Fibroblast of mammary gland (primary cell): ENCODE measurements at regions not wholly inside any gene's neighbourhood (a gene's known extent, or its start where the extent isn't known, plus 50 kb on each side); places are given as distances from the start of the nearest gene placed in this dataset.

Experiments used
- DNase-seq: peaks from one replicate; pipeline ENCODE4 v3.0.0-alpha.2; 2010; ENCODE audit warnings: low read depth
- H3K4me3 ChIP-seq: 2 replicates; pipeline ENCODE4 v1.5.1; 2011; ENCODE audit warnings: low read depth, mild to moderate bottlenecking, low read length, moderate library complexity; ENCODE audit not compliant: control insufficient read depth
- TF ChIP-seq, protein P1 (sequence below): conservative IDR thresholded peaks from 2 replicates; pipeline ENCODE4 v1.5.1; 2011; ENCODE audit warnings: low read depth, low read length, inconsistent platforms; ENCODE audit not compliant: control insufficient read depth, insufficient read depth

DNA sequence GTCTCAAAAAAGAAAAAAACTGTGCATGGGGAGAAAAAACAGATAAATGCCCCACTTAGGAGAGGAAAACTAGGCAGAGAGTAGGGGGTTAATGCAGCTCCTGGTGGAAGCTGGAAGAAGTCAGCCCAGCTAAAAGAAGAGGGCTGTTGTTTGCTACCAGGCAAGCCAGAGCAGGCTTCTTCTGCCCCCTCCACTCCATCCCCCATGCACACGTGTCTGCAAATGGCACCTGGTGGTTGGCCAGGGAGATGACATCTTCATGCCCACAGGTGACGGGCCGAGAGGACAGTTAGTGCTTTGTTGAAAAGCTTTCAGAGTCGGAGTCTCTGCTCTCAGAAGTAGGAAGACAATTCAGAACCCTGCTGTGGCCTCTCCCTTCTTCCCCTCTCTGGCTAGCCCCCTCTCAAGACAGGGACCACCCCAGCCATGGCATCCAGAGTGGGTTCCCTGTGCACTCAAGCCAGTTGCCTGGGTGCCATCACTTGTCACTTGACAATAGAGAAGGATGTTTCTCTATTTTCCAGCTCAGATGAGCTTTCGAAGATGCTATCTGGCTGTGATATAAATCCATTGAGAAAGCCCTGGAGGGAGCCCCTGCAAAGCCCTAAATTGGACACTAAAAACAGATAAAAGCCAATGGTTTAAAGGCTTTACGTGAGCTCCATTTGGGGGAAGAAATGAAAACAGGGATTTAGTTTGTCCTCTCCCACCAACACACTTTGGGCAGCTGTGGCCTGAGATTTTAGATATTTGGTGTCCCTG is 142.0 kb downstream of the TRIM29 start:
- no peak for DNase-seq
- TF ChIP-seq, protein P1, sequence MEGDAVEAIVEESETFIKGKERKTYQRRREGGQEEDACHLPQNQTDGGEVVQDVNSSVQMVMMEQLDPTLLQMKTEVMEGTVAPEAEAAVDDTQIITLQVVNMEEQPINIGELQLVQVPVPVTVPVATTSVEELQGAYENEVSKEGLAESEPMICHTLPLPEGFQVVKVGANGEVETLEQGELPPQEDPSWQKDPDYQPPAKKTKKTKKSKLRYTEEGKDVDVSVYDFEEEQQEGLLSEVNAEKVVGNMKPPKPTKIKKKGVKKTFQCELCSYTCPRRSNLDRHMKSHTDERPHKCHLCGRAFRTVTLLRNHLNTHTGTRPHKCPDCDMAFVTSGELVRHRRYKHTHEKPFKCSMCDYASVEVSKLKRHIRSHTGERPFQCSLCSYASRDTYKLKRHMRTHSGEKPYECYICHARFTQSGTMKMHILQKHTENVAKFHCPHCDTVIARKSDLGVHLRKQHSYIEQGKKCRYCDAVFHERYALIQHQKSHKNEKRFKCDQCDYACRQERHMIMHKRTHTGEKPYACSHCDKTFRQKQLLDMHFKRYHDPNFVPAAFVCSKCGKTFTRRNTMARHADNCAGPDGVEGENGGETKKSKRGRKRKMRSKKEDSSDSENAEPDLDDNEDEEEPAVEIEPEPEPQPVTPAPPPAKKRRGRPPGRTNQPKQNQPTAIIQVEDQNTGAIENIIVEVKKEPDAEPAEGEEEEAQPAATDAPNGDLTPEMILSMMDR: no peak
- H3K4me3 ChIP-seq: no peak overlapping the region

DNA sequence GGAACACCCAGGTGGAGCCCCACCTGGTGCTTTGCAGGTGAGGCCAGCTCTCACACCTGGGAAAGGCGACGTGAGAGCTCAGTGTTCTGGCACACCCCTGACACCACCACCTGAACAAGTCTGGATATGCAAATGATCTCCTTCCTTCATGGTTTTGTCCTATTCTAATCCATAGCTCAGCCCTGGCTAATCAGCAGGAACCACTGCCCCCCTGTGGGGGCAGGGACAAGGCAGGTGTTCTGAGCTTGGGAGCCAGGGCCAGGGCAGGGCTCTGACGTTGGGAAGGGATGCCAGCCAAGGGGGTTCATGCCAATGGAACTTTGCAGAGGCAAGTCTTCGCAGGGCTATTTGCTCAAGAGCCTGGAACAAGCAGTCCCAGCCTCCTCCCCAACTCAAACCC is 144.2 kb downstream of the TRIM29 start:
- no peak for DNase-seq
- no peak overlapping the region for H3K4me3 ChIP-seq
- TF ChIP-seq, protein P1: no peak

DNA sequence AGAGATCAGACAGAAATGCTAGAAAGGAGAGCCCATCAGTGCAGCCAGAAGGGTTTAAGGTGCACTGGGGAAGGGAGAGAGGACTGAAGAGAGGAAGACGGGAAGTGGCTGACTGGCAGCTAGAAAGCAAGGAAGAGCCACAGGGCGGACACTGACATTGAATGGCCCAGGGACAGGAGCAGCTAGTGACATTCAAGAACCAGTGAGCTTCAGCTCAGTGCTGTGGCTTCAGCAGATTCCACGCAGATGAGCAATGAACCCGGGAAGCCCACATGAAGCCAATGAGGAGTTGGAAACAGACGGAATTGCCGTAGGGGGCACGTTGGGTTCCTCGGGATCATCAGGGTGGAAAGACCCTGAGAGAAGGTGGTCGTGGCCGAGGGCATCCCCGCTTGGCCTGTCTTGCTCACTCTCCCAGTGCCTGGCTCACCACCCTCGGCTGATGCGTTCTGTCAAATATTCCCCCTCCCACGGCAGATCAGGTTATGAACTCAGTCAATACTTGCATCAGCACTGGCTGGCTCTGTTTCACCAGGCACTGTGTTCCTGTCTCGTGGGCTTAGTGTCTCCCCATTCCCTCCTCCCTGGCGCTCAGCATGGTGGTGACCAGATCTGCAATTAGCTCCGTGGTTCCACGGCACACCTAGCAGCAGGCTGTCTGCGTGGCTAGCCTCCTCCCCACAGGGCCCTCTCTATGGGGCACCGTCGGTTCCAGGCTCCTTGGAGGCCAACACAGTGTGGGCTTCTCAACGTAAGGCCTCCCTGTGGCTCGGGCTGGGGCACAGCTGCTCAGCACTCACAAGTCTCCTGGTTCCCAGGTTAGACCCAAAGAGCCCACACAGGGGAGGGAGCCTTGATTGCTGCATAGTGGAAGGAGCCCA is 145.5 kb downstream of the TRIM29 start:
- TF ChIP-seq, protein P1: no peak
- DNase-seq: no peak
- H3K4me3 ChIP-seq: no peak overlapping the region

DNA sequence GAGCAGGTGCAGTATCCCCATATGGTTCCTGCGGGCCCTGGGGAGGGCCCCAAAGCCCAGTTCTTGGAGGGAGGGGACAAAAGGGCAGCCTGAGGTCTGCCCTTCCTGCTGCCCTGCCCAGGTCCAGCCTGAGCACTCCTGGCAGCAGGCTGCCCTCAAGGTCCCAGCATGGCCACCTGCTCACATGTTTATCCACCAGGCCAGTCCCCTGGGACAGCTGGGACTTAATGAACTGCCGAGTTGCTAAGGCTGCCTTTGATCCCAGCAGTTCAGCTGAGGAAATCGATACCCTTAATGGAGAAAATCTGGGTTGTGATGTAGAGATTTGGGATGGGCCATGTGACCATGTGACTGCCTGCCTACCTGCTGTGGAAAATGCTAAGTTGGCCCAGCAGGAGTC is 146.2 kb downstream of the TRIM29 start:
- DNase-seq: no peak
- no peak overlapping the region for H3K4me3 ChIP-seq
- TF ChIP-seq, protein P1: no peak

DNA sequence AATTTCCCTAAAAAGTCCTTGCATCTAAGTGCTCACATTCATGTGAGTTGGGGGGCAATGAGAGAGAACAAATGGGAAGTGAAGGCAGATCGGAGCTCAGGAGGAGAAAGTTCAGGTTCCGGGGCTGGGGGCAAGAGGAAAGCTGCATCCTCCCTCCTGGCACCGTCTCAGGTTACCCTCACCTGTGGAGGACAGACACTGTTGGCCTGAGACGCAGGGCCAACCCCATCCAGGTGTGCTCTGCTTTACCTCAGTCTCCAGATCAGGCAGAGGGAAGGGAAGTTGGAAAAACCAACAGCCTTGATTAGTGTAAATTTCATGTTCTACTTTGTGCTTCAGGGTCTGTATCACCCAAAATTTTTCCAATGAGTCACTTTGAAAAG is 146.9 kb downstream of the TRIM29 start:
- DNase-seq: no peak
- TF ChIP-seq, protein P1: no peak
- H3K4me3 ChIP-seq: no peak overlapping the region

DNA sequence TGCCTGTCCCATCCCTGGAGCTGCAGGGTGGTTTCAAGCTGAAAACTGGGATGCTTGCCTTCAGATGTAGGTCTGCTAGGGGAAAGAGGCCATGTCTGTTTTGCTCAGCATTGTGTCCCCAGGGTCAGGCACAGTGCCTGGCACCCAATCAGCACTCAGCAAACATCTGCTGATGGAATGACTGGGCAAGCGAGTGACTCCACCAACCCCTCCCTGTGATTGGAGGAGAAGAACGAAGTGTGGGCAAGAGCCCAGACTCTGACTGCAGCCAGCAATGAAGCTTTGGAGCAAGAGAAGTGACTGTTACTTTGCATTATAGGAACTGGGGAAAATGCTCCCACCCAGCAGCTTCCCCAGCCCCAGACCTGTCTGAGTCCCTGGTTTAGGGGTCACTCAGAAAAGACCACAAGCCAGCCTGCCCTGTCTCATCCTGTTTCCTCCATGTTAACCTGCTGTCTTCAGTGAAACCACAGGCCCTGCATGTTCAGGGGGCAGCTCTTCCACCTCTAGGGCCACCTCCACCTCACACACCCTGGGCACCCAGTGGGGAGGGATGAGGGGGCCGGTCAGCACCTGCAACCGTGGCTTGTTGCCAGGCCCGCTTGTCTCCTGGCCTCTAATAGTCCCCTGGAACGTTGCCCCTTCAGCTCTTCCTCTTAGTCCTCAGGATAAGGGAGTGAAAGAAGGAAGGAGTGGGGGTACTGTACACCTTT is 147.4 kb downstream of the TRIM29 start:
- no peak overlapping the region for H3K4me3 ChIP-seq
- DNase-seq: peak; percentile 62
- TF ChIP-seq, protein P1: no peak
